ENCODE measurements at regions not wholly inside any gene's neighbourhood (a gene's known extent, or its start where the extent isn't known, plus 50 kb on each side); places are given as distances from the start of the nearest gene placed in this dataset.

DNA sequence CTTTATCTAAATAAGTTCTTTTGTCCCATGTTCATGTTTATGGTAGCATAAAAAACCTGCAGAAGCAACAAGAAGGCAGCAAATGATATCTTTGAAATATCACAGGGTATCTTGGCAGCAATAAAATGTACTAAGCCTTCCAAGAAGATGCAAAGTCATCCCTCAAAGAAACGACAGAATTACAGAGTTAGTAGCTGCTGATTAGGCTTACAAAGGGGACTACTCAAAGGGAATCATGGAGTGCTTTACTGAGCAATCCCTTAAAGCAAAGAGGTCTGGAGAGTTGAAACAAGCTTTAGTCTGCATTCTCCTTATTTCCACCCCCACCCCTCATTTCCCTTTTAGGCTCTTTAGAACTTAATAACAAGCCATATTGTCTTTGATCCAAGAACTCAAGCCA, 935.0 kb downstream of the SQOR start:
- Histone ChIP-seq H3K9ac (ENCODE audit: low read length) (no peak overlapping the region), H3K27ac (ENCODE audit: low read depth, low read length) (no peak overlapping the region), H2BK5ac (ENCODE audit: low read depth, low read length, poor library complexity) (no peak overlapping the region), H2AK5ac (ENCODE audit: low read length) (no peak overlapping the region), H3K36me3 (ENCODE audit: control insufficient read depth in 1 of 2, insufficient read depth in 2 of 2, low read length in 2 of 2) (no peaks in the 10 kb centered on the region), H2BK120ac (ENCODE audit: insufficient read depth, low read length, poor library complexity) (no peak overlapping the region), H3K4ac (ENCODE audit: low read depth, low read length) (no peak overlapping the region), H3K4me1 (ENCODE audit: control insufficient read depth in 1 of 2, insufficient read depth in 2 of 2, low read length in 2 of 2) (peaks cover 0 to 3% of the 10 kb centered on the region in 2 experiments), H3K14ac (ENCODE audit: low read length) (no peak overlapping the region), H2AFZ (ENCODE audit: insufficient read depth, low read length, poor library complexity) (no peak overlapping the region), H4K12ac (ENCODE audit: low read depth, low read length) (no peak overlapping the region), H3K27me3 (ENCODE audit: insufficient read depth, low read length) (no peaks in the 10 kb centered on the region), H3K4me3 (ENCODE audit: low read depth, low read length) (no peak overlapping the region), H3K79me1 (ENCODE audit: low read length) (no peaks in the 10 kb centered on the region), H2BK12ac (ENCODE audit: low read length) (no peak overlapping the region), H3K9me3 (ENCODE audit: insufficient read depth, low read depth, low read length) (no peaks in the 10 kb centered on the region), H3K23ac (ENCODE audit: low read length) (no peak overlapping the region), H3K18ac (ENCODE audit: low read length) (no peak overlapping the region), H3K4me2 (ENCODE audit: low read length) (no peak overlapping the region), H3K79me2 (ENCODE audit: control insufficient read depth, insufficient read depth, low read length, poor library complexity) (no peaks in the 10 kb centered on the region), H4K91ac (ENCODE audit: low read depth, low read length) (no peak overlapping the region), H4K8ac (ENCODE audit: low read depth, low read length) (no peak overlapping the region)
- WGBS (ENCODE audit: extremely low coverage, insufficient coverage, insufficient read length), result no CpG with 5 or more reads among the region's 1 CpG
- no peak for DNase-seq

DNA sequence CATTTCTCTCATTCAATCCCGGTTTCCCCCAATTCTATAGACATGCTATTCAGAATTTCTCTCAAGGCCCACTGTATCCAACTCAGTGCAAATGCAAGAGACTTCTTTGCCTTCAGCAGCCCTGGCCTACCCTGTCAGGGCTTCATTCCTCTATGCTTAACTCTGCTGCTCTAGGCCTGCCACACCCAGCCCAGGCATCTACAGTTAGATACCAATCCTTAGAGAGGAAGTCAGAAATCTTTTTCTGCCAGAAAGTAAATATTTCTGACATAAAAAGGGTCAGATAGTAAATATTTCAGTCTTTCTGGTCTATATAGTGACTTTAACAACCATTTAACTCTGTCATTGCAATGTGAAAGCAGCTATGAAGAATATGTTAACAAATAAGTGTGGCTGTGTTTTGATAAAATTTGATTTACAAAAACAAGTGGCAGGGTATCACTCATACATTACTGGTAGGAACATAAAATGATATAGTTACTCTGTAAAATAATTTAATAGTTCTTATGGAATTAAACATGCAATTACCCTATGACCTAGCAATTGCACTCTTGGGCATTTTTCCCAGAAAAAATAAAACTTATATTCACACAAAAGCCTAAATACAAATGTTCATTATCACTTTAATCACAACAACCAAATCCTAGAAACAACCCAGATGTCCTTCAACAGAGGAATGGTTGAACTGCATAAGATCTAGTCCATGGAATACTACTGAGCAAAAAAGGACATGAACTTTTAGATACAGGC, 942.0 kb downstream of the SQOR start:
- Histone ChIP-seq H2BK5ac (ENCODE audit: low read depth, low read length, poor library complexity) (no peak overlapping the region), H3K4ac (ENCODE audit: low read depth, low read length) (no peak overlapping the region), H2AK5ac (ENCODE audit: low read length) (no peak overlapping the region), H2BK12ac (ENCODE audit: low read length) (no peak overlapping the region), H3K79me2 (ENCODE audit: control insufficient read depth, insufficient read depth, low read length, poor library complexity) (no peaks in the 10 kb centered on the region), H3K4me2 (ENCODE audit: low read length) (no peak overlapping the region), H3K4me3 (ENCODE audit: low read depth, low read length) (no peak overlapping the region), H3K9me3 (ENCODE audit: insufficient read depth, low read depth, low read length) (no peaks in the 10 kb centered on the region), H3K27ac (ENCODE audit: low read depth, low read length) (no peak overlapping the region), H3K18ac (ENCODE audit: low read length) (no peak overlapping the region), H4K8ac (ENCODE audit: low read depth, low read length) (no peak overlapping the region), H3K79me1 (ENCODE audit: low read length) (no peaks in the 10 kb centered on the region), H2BK120ac (ENCODE audit: insufficient read depth, low read length, poor library complexity) (no peak overlapping the region), H3K4me1 (ENCODE audit: control insufficient read depth in 1 of 2, insufficient read depth in 2 of 2, low read length in 2 of 2) (peaks cover 0 to 3% of the 10 kb centered on the region in 2 experiments), H3K27me3 (ENCODE audit: insufficient read depth, low read length) (no peaks in the 10 kb centered on the region), H3K9ac (ENCODE audit: low read length) (peak overlapping the region; percentile 58), H4K91ac (ENCODE audit: low read depth, low read length) (no peak overlapping the region), H2AFZ (ENCODE audit: insufficient read depth, low read length, poor library complexity) (no peak overlapping the region), H3K23ac (ENCODE audit: low read length) (no peak overlapping the region), H3K14ac (ENCODE audit: low read length) (no peak overlapping the region), H4K12ac (ENCODE audit: low read depth, low read length) (no peak overlapping the region), H3K36me3 (ENCODE audit: control insufficient read depth in 1 of 2, insufficient read depth in 2 of 2, low read length in 2 of 2) (no peaks in the 10 kb centered on the region)
- WGBS (ENCODE audit: extremely low coverage, insufficient coverage, insufficient read length), result no CpG with 5 or more reads among the region's 1 CpG
- DNase-seq, result peak; percentile 51 to 70

DNA sequence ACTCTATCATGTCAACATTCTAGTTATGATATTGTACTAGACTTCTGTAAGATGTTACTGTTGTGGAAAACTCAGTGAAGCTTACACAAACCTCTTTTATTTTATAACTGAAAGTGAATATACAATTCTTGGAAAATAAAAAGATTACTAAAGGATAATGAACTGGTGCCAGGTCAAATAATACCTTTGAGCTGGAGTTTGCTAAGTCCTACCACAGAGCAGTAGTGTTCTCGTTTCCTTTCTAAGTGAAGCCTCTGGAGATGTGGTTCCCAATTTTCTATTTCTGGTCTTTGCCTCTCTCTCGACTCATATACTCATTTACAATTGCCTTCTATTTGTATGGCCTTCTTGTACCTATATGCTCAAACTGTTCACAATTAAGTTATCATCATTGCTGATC, 942.9 kb downstream of the SQOR start:
- H3K27me3 ChIP-seq (ENCODE audit: insufficient read depth, low read length), result no peaks in the 10 kb centered on the region
- no peak overlapping the region for H3K18ac ChIP-seq (ENCODE audit: low read length)
- no peak overlapping the region for H4K91ac ChIP-seq (ENCODE audit: low read depth, low read length)
- no peaks in the 10 kb centered on the region for H3K79me2 ChIP-seq (ENCODE audit: control insufficient read depth, insufficient read depth, low read length, poor library complexity)
- no peak overlapping the region for H3K23ac ChIP-seq (ENCODE audit: low read length)
- H3K4me1 ChIP-seq (ENCODE audit: control insufficient read depth in 1 of 2, insufficient read depth in 2 of 2, low read length in 2 of 2), result peaks cover 0 to 3% of the 10 kb centered on the region in 2 experiments
- H3K27ac ChIP-seq (ENCODE audit: low read depth, low read length), result no peak overlapping the region
- H3K14ac ChIP-seq (ENCODE audit: low read length), result no peak overlapping the region
- H2AFZ ChIP-seq (ENCODE audit: insufficient read depth, low read length, poor library complexity), result no peak overlapping the region
- no peak overlapping the region for H2BK5ac ChIP-seq (ENCODE audit: low read depth, low read length, poor library complexity)
- H3K4ac ChIP-seq (ENCODE audit: low read depth, low read length), result no peak overlapping the region
- no peaks in the 10 kb centered on the region for H3K9me3 ChIP-seq (ENCODE audit: insufficient read depth, low read depth, low read length)
- H2BK120ac ChIP-seq (ENCODE audit: insufficient read depth, low read length, poor library complexity), result no peak overlapping the region
- H2BK12ac ChIP-seq (ENCODE audit: low read length), result no peak overlapping the region
- H3K4me2 ChIP-seq (ENCODE audit: low read length), result no peak overlapping the region
- no peak overlapping the region for H4K8ac ChIP-seq (ENCODE audit: low read depth, low read length)
- H3K4me3 ChIP-seq (ENCODE audit: low read depth, low read length), result no peak overlapping the region
- H3K36me3 ChIP-seq (ENCODE audit: control insufficient read depth in 1 of 2, insufficient read depth in 2 of 2, low read length in 2 of 2), result no peaks in the 10 kb centered on the region
- DNase-seq, result no peak
- H4K12ac ChIP-seq (ENCODE audit: low read depth, low read length), result no peak overlapping the region
- WGBS (ENCODE audit: extremely low coverage, insufficient coverage, insufficient read length), result no CpG with 5 or more reads among the region's 2 CpGs
- H2AK5ac ChIP-seq (ENCODE audit: low read length), result no peak overlapping the region
- no peak overlapping the region for H3K9ac ChIP-seq (ENCODE audit: low read length)
- H3K79me1 ChIP-seq (ENCODE audit: low read length), result no peaks in the 10 kb centered on the region

DNA sequence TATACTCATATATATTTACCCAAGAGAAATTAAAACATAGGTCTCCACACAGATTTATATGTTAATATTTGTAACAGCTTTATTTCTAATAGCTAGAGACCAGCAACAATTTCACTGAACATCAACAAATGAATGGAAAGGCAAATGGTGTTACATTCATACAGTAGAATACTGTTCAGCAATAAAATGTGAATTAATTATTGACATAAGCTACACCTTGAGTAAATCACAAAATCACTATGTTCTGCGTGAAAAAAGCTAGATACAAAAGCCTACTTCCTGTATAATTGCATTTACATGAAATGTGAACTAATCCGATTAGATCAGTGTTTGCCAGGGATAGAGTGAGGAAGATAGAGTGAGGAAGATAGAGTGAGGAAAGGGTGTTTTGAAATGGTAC, 945.7 kb downstream of the SQOR start:
- H3K14ac ChIP-seq (ENCODE audit: low read length), result no peak overlapping the region
- WGBS (ENCODE audit: extremely low coverage, insufficient coverage, insufficient read length), result no CpG with 5 or more reads among the region's 2 CpGs

More for the DNA sequence above, 945.7 kb downstream of the SQOR start:
- no peak overlapping the region for H2AFZ ChIP-seq (ENCODE audit: insufficient read depth, low read length, poor library complexity)
- no peak overlapping the region for H4K8ac ChIP-seq (ENCODE audit: low read depth, low read length)
- no peak overlapping the region for H3K23ac ChIP-seq (ENCODE audit: low read length)
- no peak overlapping the region for H3K9ac ChIP-seq (ENCODE audit: low read length)
- H2AK5ac ChIP-seq (ENCODE audit: low read length), result no peak overlapping the region
- H3K27me3 ChIP-seq (ENCODE audit: insufficient read depth, low read length), result no peaks in the 10 kb centered on the region
- H4K91ac ChIP-seq (ENCODE audit: low read depth, low read length), result no peak overlapping the region
- H3K27ac ChIP-seq (ENCODE audit: low read depth, low read length), result no peak overlapping the region
- H3K36me3 ChIP-seq (ENCODE audit: control insufficient read depth in 1 of 2, insufficient read depth in 2 of 2, low read length in 2 of 2), result no peaks in the 10 kb centered on the region
- H4K12ac ChIP-seq (ENCODE audit: low read depth, low read length), result no peak overlapping the region
- no peak overlapping the region for H2BK120ac ChIP-seq (ENCODE audit: insufficient read depth, low read length, poor library complexity)
- H3K79me2 ChIP-seq (ENCODE audit: control insufficient read depth, insufficient read depth, low read length, poor library complexity), result no peaks in the 10 kb centered on the region
- H3K4me2 ChIP-seq (ENCODE audit: low read length), result no peak overlapping the region
- H3K4ac ChIP-seq (ENCODE audit: low read depth, low read length), result no peak overlapping the region
- no peak overlapping the region for H2BK12ac ChIP-seq (ENCODE audit: low read length)
- DNase-seq, result no peak
- no peaks in the 10 kb centered on the region for H3K9me3 ChIP-seq (ENCODE audit: insufficient read depth, low read depth, low read length)
- no peak overlapping the region for H3K18ac ChIP-seq (ENCODE audit: low read length)
- peaks cover 0 to 3% of the 10 kb centered on the region in 2 experiments for H3K4me1 ChIP-seq (ENCODE audit: control insufficient read depth in 1 of 2, insufficient read depth in 2 of 2, low read length in 2 of 2)
- H3K79me1 ChIP-seq (ENCODE audit: low read length), result no peaks in the 10 kb centered on the region
- H3K4me3 ChIP-seq (ENCODE audit: low read depth, low read length), result no peak overlapping the region
- H2BK5ac ChIP-seq (ENCODE audit: low read depth, low read length, poor library complexity), result no peak overlapping the region
